PFSK-1 (cell line): ENCODE measurements at regions not wholly inside any gene's neighbourhood (a gene's known extent, or its start where the extent isn't known, plus 50 kb on each side); places are given as distances from the start of the nearest gene placed in this dataset.

ENCODE experiments used
- FOXP2 ChIP-seq: optimal IDR thresholded peaks from 2 replicates; pipeline ENCODE3; 2011; ENCODE audit warnings: borderline replicate concordance, control low read depth, inconsistent platforms; ENCODE audit not compliant: insufficient read depth; ENCODE audit errors: extremely low read length, extremely low read depth
- POLR2AphosphoS5 ChIP-seq: IDR thresholded peaks from 2 replicates; pipeline ENCODE4 v1.6.1; 2012; ENCODE audit warnings: low read depth, mild to moderate bottlenecking, control low read depth, low read length, moderate library complexity
- REST ChIP-seq, 2 experiments: IDR thresholded peaks; 2 replicates each; pipeline versions ENCODE4 v1.6.1 to v1.8.0; 2011 to 2012; ENCODE audit warnings: low read depth in 2 of 2, low read length in 2 of 2, control low read depth in 1 of 2, inconsistent platforms in 1 of 2, mild to moderate bottlenecking in 1 of 2, moderate library complexity in 1 of 2; ENCODE audit not compliant: insufficient read depth in 1 of 2
- SIN3A ChIP-seq: IDR thresholded peaks from 2 replicates; pipeline ENCODE4 v1.6.1; 2012; ENCODE audit warnings: mild to moderate bottlenecking, low read length, moderate library complexity, borderline replicate concordance; ENCODE audit not compliant: insufficient read depth
- TAF1 ChIP-seq: IDR thresholded peaks from 2 replicates; pipeline ENCODE4 v1.6.1; 2012; ENCODE audit warnings: low read length, control low read depth, borderline replicate concordance; ENCODE audit not compliant: insufficient read depth

GRCh38 chr1:88433556-88433955 lies 250.5 kb upstream of the PKN2 start:
- TF ChIP-seq POLR2AphosphoS5 (no peak), TAF1 (no peak), FOXP2 (no peak), SIN3A (no peak), REST (IDR thresholded peaks at IDR 0.05; ENCODE audit: insufficient read depth in 1 of 2, low read depth in 2 of 2, low read length in 2 of 2) (no peak)

- no peak for TF ChIP-seq SIN3A
- no peak for TF ChIP-seq REST (IDR thresholded peaks at IDR 0.05; ENCODE audit: insufficient read depth in 1 of 2, low read depth in 2 of 2, low read length in 2 of 2)
- no peak for TF ChIP-seq FOXP2
- no peak for TF ChIP-seq TAF1
- TF ChIP-seq POLR2AphosphoS5: no peak
Observed at GRCh38 chr1:88434836-88435235, 249.2 kb upstream of the PKN2 start.

GRCh38 chr1:88441022-88441421 lies 243.1 kb upstream of the PKN2 start:
- TF ChIP-seq POLR2AphosphoS5 (no peak), FOXP2 (no peak), REST (IDR thresholded peaks at IDR 0.05; ENCODE audit: insufficient read depth in 1 of 2, low read depth in 2 of 2, low read length in 2 of 2) (no peak), SIN3A (no peak), TAF1 (no peak)

DNA sequence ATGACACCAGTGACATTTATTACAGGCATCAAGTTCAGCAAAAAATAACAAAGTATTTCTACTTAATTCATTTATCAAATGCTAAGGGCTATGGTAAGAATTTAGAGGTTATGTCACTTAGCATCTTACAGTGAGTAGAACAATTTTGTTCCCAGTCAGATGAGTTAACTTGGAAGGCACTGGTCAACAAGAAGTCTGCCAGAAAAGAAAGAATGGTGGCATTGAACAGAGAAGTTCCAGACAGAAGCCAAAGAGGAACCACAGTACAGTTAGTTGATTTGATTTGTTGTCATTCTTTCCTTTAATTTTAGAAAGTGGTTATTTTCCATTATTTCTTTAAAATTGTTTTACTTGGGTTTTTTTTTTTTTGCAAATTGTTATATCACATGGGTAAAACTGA lies 232.2 kb upstream of the PKN2 start:
- TF ChIP-seq TAF1: no peak
- no peak for TF ChIP-seq POLR2AphosphoS5
- no peak for TF ChIP-seq FOXP2
- no peak for TF ChIP-seq REST (IDR thresholded peaks at IDR 0.05; ENCODE audit: insufficient read depth in 1 of 2, low read depth in 2 of 2, low read length in 2 of 2)
- TF ChIP-seq SIN3A: no peak

DNA sequence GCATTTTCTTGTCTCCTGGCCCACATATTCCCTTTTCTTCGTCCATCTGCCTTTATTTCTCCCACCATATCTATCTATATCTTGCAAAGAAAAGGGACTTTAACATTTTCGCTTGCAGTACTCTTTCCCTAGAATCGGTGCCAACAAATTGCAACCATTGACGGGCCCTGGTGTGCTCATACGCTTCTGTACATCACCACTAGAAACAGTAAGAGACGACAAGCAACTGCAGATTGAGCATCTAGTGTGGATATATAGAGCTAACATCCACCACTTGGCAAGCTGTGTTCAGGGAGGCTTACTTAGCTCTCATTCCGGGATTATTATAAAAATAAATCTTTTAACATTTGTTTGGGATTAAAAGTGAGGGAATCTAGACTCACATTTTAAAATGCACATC lies 230.8 kb upstream of the PKN2 start:
- TF ChIP-seq SIN3A (no peak), REST (IDR thresholded peaks at IDR 0.05; ENCODE audit: insufficient read depth in 1 of 2, low read depth in 2 of 2, low read length in 2 of 2) (no peak), FOXP2 (no peak), POLR2AphosphoS5 (no peak), TAF1 (no peak)
